CD4-positive, CD25-positive, alpha-beta regulatory T cell (primary cell): ENCODE measurements at regions not wholly inside any gene's neighbourhood (a gene's known extent, or its start where the extent isn't known, plus 50 kb on each side); places are given as distances from the start of the nearest gene placed in this dataset.

Experiments
- ATAC-seq, 2 donors: fragments of 150-1000 bp; cut with Tn5 transposase; one replicate each; pipeline ENCODE4 v1.10.0; 2021; ENCODE audit warnings: low read depth in 2 of 2, moderate number of reproducible peaks in 2 of 2, moderate library complexity in 1 of 2
- DNase-seq, 3 donors: peaks; one replicate each; pipeline versions ENCODE4 v3.0.0 to v3.0.0-alpha.2; 2012 to 2022; ENCODE audit warnings: mixed read lengths in 1 of 3
- H3K27ac ChIP-seq: one replicate; pipeline ENCODE4 v1.7.0; 2013; ENCODE audit warnings: mild to moderate bottlenecking, low read length; ENCODE audit not compliant: insufficient read depth, poor library complexity, severe bottlenecking
- H3K27me3 ChIP-seq: one replicate; pipeline ENCODE4 v1.7.0; 2013; ENCODE audit warnings: low read length; ENCODE audit not compliant: control insufficient read depth, insufficient read depth
- H3K36me3 ChIP-seq: one replicate; pipeline ENCODE4 v1.7.0; 2013; ENCODE audit warnings: mild to moderate bottlenecking, low read length, moderate library complexity; ENCODE audit not compliant: control insufficient read depth, insufficient read depth
- H3K4me1 ChIP-seq: 2 replicates; pipeline ENCODE4 v1.7.0; 2013; ENCODE audit warnings: mild to moderate bottlenecking, low read length; ENCODE audit not compliant: insufficient read depth, control insufficient read depth, poor library complexity, severe bottlenecking
- H3K4me3 ChIP-seq: one replicate; pipeline ENCODE4 v1.7.0; 2013; ENCODE audit warnings: low read depth, mild to moderate bottlenecking, low read length, moderate library complexity
- H3K9me3 ChIP-seq, 2 experiments: 1 replicate in 1 of 2; 2 replicates in 1 of 2; pipeline ENCODE4 v1.7.0; 2013; ENCODE audit warnings: low read length in 2 of 2, mild to moderate bottlenecking in 1 of 2, moderate library complexity in 1 of 2; ENCODE audit not compliant: control insufficient read depth in 2 of 2
- H3K27ac Mint-ChIP-seq, 3 donors: one replicate each; pipeline ENCODE4 v1.8.0; 2020 to 2022; ENCODE audit warnings: mild to moderate bottlenecking in 3 of 3, mixed read lengths in 3 of 3, moderate library complexity in 2 of 3
- H3K27me3 Mint-ChIP-seq: one replicate; pipeline ENCODE4 v1.8.0; 2022; ENCODE audit warnings: mild to moderate bottlenecking, mixed read lengths
- H3K36me3 Mint-ChIP-seq: one replicate; pipeline ENCODE4 v1.8.0; 2020; ENCODE audit warnings: mixed read lengths
- H3K4me1 Mint-ChIP-seq, 4 donors: one replicate each; pipeline ENCODE4 v1.8.0; 2020 to 2022; ENCODE audit warnings: mixed read lengths in 4 of 4, mild to moderate bottlenecking in 1 of 4
- H3K4me3 Mint-ChIP-seq, 4 donors: one replicate each; pipeline ENCODE4 v1.8.0; 2020 to 2022; ENCODE audit warnings: mild to moderate bottlenecking in 4 of 4, mixed read lengths in 4 of 4, moderate library complexity in 3 of 4
- H3K9me3 Mint-ChIP-seq, 7 donors: one replicate each; pipeline ENCODE4 v1.8.0; 2020 to 2022; ENCODE audit warnings: mixed read lengths in 7 of 7, mild to moderate bottlenecking in 3 of 7, moderate library complexity in 2 of 7

DNA sequence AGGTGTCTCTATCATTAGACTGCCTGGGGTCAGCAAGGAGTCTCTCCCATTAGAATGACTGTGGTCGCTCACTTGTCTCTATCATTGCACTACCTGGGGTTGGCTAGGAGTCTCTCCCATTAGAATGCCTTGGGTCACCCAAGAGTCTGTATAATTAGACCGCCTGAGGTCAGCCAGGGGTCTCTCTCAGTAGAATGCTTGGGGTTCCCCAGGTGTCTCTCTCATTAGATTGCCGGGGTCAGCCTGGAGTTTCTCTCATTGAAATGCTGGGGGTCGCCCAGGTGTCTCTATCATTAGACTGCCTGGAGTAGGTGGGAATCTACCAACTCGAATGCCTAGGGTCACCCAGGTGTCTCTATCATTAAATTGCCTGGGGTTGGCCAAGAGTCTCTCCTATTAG lies 2231.6 kb downstream of the TP53TG3F start:
- Mint-ChIP-seq H3K36me3 (no peaks in the 10 kb centered on the region), H3K27ac (no peak overlapping the region), H3K4me3 (no peak overlapping the region), H3K4me1 (no peaks in the 10 kb centered on the region), H3K9me3 (peaks cover 0 to 86% (median 25%) of the 10 kb centered on the region in 7 donors), H3K27me3 (no peaks in the 10 kb centered on the region)
- H3K27me3 ChIP-seq = no peaks in the 10 kb centered on the region
- no peaks in the 10 kb centered on the region for H3K36me3 ChIP-seq
- no peaks in the 10 kb centered on the region for H3K4me1 ChIP-seq
- H3K4me3 ChIP-seq = no peak overlapping the region
- no peak for DNase-seq
- no peak overlapping the region for H3K27ac ChIP-seq
- peaks cover 14 to 63% of the 10 kb centered on the region in 2 experiments for H3K9me3 ChIP-seq
- no peak for ATAC-seq

DNA sequence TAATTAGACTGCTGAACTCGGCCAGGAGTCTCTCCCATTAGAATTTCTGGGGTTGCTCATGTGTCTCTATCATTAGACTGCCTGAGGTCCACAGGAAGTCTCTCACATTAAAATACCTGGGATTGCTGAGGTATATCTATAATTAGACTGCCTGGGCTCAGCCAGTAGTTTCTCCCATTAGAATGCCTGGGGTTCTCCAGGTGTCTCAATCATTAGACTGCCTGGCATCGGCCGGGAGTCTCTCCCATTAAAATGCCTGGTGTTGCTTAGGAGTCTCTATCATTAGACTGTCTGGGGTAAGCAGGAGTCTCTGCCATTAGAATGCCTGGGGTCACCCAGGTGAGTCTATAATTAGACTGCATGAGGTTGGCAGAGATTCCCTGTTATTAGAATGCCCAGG lies 2233.4 kb downstream of the TP53TG3F start:
- Mint-ChIP-seq H3K36me3 (no peaks in the 10 kb centered on the region), H3K4me3 (no peak overlapping the region), H3K9me3 (peaks cover 0 to 73% (median 22%) of the 10 kb centered on the region in 7 donors), H3K4me1 (no peaks in the 10 kb centered on the region), H3K27ac (no peak overlapping the region), H3K27me3 (no peaks in the 10 kb centered on the region)
- no peak for DNase-seq
- ATAC-seq = no peak
- Histone ChIP-seq H3K27me3 (no peaks in the 10 kb centered on the region), H3K4me3 (no peak overlapping the region), H3K4me1 (no peaks in the 10 kb centered on the region), H3K27ac (no peak overlapping the region), H3K9me3 (peaks cover 15 to 46% of the 10 kb centered on the region in 2 experiments), H3K36me3 (no peaks in the 10 kb centered on the region)

DNA sequence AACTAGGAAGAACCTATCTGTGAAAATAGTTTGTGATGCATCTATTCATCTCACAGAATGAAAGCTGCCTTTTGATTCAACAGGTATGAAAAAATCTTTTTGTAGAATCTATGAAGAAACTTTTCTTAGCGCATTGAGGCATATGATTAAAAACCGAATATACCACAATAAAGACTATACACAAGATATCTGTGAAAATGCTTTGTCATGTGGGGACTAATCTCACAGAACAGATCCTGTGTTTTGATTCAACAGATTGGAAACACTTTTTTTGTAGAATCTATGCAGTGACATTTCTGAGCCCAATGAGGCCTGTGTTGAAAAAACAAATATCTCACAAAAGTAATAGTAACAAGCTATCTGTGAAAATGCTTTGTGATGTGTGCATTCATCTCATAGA lies 2247.5 kb downstream of the TP53TG3F start:
- Mint-ChIP-seq H3K4me1 (no peaks in the 10 kb centered on the region), H3K36me3 (no peaks in the 10 kb centered on the region), H3K27me3 (no peaks in the 10 kb centered on the region), H3K27ac (no peak overlapping the region), H3K9me3 (peaks cover 0 to 29% (median 3%) of the 10 kb centered on the region in 7 donors), H3K4me3 (no peak overlapping the region)
- Histone ChIP-seq H3K4me1 (no peaks in the 10 kb centered on the region), H3K27me3 (no peaks in the 10 kb centered on the region), H3K27ac (no peak overlapping the region), H3K4me3 (no peak overlapping the region), H3K9me3 (peaks cover 12 to 14% of the 10 kb centered on the region in 2 experiments), H3K36me3 (no peaks in the 10 kb centered on the region)
- ATAC-seq (no peak), DNase-seq (no peak)

DNA sequence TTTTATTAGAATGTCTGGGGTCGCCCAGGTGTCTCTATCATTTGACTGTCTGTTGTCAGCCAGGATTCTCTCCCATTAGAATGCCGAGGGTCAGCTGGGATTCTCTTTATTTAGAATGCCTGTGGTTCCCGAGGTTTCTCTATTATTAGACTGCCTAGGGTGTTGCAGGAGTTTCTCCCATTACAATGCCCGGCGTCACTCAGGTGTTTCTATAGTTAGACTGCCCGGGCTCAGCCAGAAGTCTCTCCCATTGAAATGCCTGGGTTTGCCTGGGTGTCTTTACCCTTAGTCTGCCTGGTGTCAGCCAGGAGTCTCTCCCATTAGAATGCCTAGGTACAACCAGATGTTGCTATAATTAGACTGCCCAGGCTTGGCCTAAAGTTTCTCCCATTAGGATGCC lies 2252.0 kb downstream of the TP53TG3F start:
- no peak overlapping the region for H3K27ac Mint-ChIP-seq
- H3K4me3 ChIP-seq = no peak overlapping the region
- no peaks in the 10 kb centered on the region for H3K27me3 ChIP-seq
- H3K9me3 ChIP-seq = peaks cover 9 to 39% of the 10 kb centered on the region in 2 experiments
- H3K4me1 Mint-ChIP-seq = no peaks in the 10 kb centered on the region
- no peak overlapping the region for H3K27ac ChIP-seq
- H3K9me3 Mint-ChIP-seq = peaks cover 0 to 37% (median 16%) of the 10 kb centered on the region in 7 donors
- no peaks in the 10 kb centered on the region for H3K36me3 Mint-ChIP-seq
- no peak for ATAC-seq
- no peaks in the 10 kb centered on the region for H3K4me1 ChIP-seq
- H3K4me3 Mint-ChIP-seq = no peak overlapping the region
- H3K36me3 ChIP-seq = no peaks in the 10 kb centered on the region
- DNase-seq = no peak
- no peaks in the 10 kb centered on the region for H3K27me3 Mint-ChIP-seq

DNA sequence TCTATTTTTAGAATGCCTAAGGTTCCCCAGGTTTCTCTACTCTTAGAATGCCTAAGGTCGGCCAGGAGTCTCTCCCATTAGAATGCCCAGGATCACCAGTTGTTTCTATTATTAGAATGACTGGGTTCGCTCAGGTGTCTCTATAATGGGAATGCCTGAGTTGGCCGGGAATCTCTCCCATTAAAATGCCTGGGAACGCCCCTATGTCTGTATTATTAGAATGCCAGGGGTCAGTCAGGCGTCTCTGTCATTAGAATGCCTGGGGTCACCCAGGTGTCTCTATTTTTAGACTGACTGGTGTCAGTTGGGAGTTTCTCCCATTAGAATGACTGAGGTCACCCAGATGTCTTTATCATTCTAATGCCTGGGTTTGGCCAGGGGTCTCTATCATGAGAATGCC lies 2252.5 kb downstream of the TP53TG3F start:
- H3K27ac ChIP-seq = no peak overlapping the region
- DNase-seq (no peak), ATAC-seq (no peak)
- H3K4me1 ChIP-seq = no peaks in the 10 kb centered on the region
- no peaks in the 10 kb centered on the region for H3K27me3 ChIP-seq
- H3K4me3 ChIP-seq = no peak overlapping the region
- H3K36me3 ChIP-seq = no peaks in the 10 kb centered on the region
- H3K9me3 Mint-ChIP-seq = peaks cover 0 to 42% (median 16%) of the 10 kb centered on the region in 7 donors
- no peaks in the 10 kb centered on the region for H3K27me3 Mint-ChIP-seq
- no peaks in the 10 kb centered on the region for H3K4me1 Mint-ChIP-seq
- H3K4me3 Mint-ChIP-seq = no peak overlapping the region
- H3K27ac Mint-ChIP-seq = no peak overlapping the region
- H3K9me3 ChIP-seq = peaks cover 9 to 39% of the 10 kb centered on the region in 2 experiments
- no peaks in the 10 kb centered on the region for H3K36me3 Mint-ChIP-seq

DNA sequence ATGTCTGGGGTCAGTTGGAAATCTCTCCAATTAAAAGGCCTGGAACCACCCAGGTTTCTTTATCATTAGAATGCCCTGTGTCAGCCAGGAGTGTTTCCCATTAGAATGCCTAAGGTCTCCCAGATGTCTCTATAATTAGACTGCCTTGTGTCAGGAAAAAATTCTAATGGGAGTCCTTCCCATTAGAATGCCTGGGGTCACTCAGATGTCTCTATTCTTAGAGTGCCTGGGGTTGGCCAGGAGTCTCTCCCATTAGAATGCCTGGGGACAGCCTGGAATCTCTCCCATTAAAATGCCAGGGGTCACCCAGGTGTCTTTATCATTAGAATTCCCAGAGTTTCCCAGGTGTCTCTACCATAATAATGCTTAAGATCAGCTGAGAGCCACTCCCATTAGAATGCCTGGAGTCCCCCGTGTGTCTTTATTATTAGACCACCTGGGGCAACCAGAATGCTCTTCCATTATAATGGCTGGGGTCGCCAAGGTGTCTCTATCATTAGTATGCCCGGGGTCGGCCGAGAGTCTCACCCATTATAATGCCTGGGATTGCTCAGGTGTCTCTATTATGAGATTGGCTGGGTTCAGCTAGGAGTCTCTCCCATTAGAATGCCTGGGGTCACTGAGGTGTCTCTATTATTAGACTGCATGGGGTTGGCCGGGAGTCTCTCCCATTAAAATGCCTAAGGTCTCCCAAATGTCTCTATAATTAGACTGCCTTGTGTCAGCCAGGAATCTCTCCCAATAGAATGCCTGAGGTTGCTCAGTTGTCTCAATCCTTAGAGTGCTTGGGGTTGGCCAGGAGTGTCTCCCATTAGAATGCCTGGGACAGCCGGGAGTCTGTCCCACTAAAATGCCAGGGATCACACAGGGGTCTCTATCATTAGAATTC lies 2254.6 kb downstream of the TP53TG3F start:
- ATAC-seq = no peak
- Histone ChIP-seq H3K9me3 (peaks cover 5 to 39% of the 10 kb centered on the region in 2 experiments), H3K36me3 (no peaks in the 10 kb centered on the region), H3K4me1 (no peaks in the 10 kb centered on the region), H3K4me3 (no peak overlapping the region), H3K27me3 (no peaks in the 10 kb centered on the region), H3K27ac (no peak overlapping the region)
- Mint-ChIP-seq H3K4me1 (no peaks in the 10 kb centered on the region), H3K27me3 (no peaks in the 10 kb centered on the region), H3K27ac (peak overlapping the region in 1 of 3 donors; percentile 75), H3K9me3 (peaks cover 0 to 51% (median 22%) of the 10 kb centered on the region in 7 donors), H3K36me3 (no peaks in the 10 kb centered on the region), H3K4me3 (no peak overlapping the region)
- DNase-seq = no peak

DNA sequence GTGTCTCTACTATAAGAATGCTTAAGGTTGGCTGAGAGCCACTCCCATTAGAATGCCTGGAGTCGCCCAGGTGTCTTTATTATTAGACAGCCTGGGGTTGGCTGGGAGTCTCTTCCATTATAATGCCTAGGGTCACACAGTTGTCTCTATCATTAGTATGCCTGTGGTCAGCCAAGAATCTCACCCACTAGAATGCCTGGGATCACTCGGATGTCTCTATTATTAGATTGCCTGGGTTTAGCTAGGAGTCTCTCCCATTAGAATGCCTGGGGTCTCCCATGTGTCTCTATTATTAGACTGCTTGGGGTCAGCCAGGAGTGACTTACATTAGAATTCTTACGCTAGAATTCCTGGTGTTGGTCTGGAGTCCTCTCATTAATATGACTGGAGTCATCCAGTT lies 2255.3 kb downstream of the TP53TG3F start:
- H3K9me3 Mint-ChIP-seq = peaks cover 0 to 54% (median 24%) of the 10 kb centered on the region in 7 donors
- DNase-seq = no peak
- no peaks in the 10 kb centered on the region for H3K4me1 ChIP-seq

DNA sequence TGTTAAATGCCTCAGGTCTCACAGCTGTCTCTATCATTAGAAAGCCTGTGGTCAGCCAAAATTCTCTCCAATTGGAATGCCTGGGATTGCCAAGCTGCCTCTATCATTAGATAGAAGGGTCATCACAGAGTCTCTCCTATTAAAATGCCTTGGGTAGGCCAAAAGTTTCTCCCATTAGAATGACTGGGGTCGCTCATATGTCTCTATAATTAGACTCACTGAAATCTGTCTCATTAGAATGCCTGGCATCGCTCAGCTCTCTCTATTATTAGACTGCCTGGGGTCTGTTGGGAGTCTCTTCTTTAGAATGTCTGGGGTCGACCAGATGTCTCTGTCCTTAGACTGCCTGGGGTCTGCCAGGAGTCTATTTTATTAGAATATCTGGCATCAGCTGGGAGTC lies 2265.1 kb downstream of the TP53TG3F start:
- no peaks in the 10 kb centered on the region for H3K27me3 ChIP-seq
- H3K27ac ChIP-seq = no peak overlapping the region
- no peaks in the 10 kb centered on the region for H3K4me1 ChIP-seq
- peaks cover 12 to 75% of the 10 kb centered on the region in 2 experiments for H3K9me3 ChIP-seq
- Mint-ChIP-seq H3K4me3 (no peak overlapping the region), H3K36me3 (no peaks in the 10 kb centered on the region), H3K4me1 (no peaks in the 10 kb centered on the region), H3K27ac (no peak overlapping the region), H3K27me3 (no peaks in the 10 kb centered on the region), H3K9me3 (peaks cover 1 to 74% (median 22%) of the 10 kb centered on the region in 7 donors)
- no peaks in the 10 kb centered on the region for H3K36me3 ChIP-seq
- H3K4me3 ChIP-seq = no peak overlapping the region
- no peak for DNase-seq
- ATAC-seq = no peak

More for the DNA sequence above, 2255.3 kb downstream of the TP53TG3F start:
- H3K27me3 Mint-ChIP-seq = no peaks in the 10 kb centered on the region
- no peaks in the 10 kb centered on the region for H3K4me1 Mint-ChIP-seq
- Histone ChIP-seq H3K4me3 (no peak overlapping the region), H3K27me3 (no peaks in the 10 kb centered on the region), H3K27ac (no peak overlapping the region), H3K36me3 (no peaks in the 10 kb centered on the region), H3K9me3 (peaks cover 4 to 39% of the 10 kb centered on the region in 2 experiments)
- H3K4me3 Mint-ChIP-seq = no peak overlapping the region
- ATAC-seq = no peak
- H3K27ac Mint-ChIP-seq = peak overlapping the region in 1 of 3 donors; percentile 75
- H3K36me3 Mint-ChIP-seq = no peaks in the 10 kb centered on the region
